NCI-H1694 treated with DMSO at 0.1 percent for 48 hours (cell line): ENCODE measurements at regions not wholly inside any gene's neighbourhood (a gene's known extent, or its start where the extent isn't known, plus 50 kb on each side); places are given as distances from the start of the nearest gene placed in this dataset.

ENCODE experiments used
- DNase-seq: peaks from one replicate; lab custom pipeline; 2025; lab: John Stamatoyannopoulos, UW

DNA sequence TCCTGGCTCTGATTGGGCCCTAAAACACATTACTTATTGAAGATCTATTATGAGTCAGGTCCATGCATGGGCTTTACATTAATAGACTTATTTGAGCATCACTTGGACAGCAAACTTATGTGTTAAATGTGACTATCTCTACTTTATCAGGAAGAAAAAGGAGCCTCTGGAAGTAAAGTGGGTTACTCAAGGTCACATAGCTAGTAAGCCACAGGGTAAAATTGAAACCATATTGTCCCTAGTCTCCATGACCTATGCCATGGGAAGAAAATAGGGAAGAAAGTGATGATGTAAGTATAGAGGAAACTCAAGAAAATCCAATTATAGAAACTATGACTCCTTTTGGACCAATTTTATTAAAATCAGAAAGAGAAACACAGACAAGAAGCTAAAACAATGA is 555.3 kb downstream of the NUF2 start:
- no peak for DNase-seq

GRCh38 chr1:163885510-163885909 is 563.8 kb downstream of the NUF2 start:
- DNase-seq, result no peak

DNA sequence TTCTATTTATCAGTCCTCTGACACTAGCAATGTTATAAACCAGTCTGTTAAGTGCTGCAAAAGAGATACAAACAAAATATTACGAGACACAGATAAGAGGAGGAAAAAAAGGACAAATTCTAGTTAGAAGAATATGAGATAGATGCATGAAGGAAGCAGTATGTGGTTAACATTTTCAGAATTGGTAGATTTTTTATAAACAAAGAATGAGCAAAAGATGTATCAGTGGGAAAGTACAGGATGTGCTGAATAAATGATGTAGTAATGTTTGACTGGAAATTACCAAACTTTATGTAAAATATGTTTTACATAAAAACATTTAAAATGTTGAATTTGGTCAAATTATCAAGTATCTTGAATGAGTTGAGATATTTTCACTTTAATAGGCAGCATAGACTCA is 574.2 kb downstream of the NUF2 start:
- no peak for DNase-seq

DNA sequence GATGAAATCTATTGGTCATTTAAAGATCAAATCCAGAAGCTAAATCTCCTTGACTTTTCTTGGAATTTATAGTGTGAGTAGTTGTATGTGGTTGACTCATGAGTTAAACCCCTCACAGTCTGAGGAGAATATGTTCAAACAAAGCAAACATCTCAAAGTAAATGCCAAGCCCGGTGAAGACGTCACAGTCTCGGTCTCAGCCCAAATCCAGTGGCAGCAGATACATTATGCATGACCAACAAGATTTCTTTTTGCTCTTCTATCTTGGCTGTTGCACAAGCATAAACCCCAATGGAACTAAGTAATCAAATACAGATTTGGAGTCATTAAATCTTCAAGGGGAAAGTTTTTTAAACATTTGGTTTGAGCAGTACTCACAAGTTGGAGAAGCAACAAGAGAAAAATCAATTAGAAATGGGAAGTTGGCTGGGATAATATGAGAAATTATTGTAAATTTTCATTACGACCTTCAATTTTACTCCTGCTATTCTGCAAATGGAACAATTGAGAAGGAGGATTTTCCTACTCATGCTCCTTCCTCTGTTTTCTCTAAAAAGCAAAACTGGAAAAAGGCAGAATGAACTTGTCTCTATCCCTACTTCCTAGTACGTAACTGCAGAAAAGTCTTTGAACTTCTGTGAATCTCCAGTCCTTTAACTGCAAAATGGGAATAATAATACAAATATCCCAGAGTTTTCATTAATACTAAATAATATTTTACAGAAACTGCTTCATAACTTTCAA is 575.8 kb downstream of the NUF2 start:
- DNase-seq, result no peak

- DNase-seq, result no peak
Observed at GRCh38 chr1:163906283-163906682, 584.5 kb downstream of the NUF2 start.

- no peak for DNase-seq
Observed at GRCh38 chr1:163912170-163912884, 590.6 kb downstream of the NUF2 start.

DNA sequence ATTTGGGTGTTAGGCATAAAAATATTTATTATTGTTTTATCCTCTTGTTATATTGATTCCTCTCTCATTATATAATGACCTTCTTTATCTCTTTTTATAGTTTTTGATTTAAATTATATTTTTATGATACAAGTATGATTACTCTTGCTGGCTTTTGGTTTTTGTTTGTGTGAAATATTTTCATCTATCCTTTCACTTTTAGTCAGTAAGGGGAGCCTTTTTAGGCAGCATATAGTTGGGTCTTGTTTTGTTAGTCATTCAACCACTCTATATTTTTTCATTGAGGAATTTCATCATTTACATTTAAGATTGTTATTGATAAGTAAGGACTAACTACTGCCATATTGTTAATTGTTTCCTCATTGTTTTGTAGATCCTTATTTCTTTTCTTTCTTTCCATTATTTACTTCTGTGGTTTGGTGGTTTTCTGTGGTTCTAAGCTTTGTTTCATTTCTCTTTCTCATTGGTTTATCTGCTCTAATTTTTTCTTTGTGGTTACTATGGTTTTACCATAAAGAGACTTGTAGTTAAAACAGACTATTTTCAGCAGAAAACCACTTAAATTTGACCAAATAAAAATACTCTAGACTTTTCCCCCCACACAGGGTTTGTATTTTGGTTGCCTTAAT is 593.1 kb downstream of the NUF2 start:
- no peak for DNase-seq

DNA sequence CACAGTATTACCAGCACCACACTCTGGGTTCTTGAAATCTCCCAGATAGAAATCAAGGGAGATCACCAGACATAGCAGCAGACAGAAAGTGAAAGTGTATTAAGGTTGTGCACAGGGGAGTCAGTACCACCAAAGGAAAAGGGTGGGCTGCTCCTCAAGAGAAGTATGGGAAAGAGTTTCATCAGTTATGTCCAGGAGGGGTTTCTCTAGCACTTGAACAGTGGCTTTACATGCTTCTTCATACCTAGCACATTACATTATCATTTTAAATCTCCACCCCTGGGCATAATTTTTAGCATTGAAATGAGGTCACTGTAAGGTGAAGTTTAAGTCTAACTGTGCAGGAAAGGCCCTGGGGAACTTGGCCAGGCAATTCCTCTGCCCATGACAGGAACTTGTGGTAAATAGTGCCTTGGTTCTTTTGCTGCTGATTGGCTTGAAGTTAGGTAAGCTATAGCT is 601.0 kb downstream of the NUF2 start:
- DNase-seq, result no peak

DNA sequence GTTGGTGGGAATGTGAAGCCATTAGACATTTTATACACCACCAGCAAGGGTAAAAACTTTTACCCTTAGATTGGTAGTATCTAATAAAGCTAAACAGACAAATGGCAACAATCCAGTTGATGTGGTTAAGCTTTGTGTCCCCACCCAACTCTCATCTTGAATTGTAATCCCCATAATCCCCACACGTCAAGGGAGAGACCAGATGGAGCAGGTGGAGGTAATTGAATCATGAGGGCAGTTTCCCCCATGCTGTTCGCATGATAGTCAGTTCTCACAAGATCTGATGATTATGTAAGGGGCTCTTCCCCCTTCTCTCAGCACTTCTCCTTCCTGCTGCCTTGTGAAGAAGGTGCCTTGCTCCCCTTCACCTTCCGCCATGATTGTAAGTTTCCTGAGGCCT is 602.3 kb downstream of the NUF2 start:
- no peak for DNase-seq

DNA sequence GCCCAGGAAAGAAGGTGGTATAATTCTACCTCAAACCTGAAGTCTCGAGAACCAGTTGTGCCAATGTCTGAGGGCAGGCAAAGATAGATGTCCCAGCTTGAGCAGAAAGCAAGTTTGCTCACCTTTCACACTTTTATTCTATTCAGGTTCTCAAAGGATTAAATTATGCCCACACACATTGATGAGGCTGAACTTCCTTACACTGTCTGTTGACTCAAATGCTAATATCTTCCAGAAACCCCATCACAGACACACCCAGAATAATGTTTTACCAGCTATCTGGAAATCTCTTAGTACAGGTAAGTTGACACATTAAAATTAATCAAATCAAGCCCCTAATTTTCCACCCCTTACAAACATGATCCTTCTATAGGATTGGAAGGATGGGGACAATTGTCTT is 605.7 kb downstream of the NUF2 start:
- DNase-seq, result no peak

DNA sequence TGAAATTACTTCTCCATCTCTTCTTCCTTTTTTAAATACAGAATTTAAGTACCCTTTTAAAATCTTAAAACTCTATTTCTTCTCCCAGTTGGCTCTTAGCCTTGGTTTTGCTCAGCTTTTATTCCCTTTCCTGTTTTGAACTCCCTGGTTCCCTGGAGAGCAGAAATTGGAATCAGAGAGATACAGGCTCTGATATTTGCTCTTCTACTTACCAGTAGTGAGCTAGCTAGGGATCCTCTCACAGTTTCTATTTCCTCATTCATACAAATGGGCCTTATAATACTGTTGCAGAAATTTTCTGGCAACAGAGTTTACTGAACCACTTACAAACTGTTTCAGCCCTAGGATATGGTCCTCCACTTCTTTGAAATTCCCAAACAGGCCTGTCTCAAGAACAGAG is 606.3 kb downstream of the NUF2 start:
- DNase-seq, result no peak

DNA sequence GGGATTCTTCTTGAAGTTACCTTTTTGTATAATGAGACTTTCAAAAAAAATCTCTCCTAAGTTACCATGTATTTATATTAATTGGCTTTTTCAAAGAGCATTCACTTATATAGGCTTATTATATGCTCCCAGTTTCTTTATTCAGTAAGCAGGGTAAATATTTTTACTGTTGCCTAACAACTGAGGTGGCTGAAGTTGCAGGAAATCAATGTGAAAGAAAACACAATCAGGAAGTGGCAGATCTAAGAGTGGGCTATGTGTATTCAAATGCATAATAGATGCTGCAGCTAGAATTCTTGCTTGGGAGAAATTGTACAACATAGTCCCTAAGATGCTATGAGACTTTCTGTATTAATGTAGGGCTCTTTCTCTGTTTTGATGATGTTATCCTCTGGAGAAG is 606.9 kb downstream of the NUF2 start:
- DNase-seq, result no peak

DNA sequence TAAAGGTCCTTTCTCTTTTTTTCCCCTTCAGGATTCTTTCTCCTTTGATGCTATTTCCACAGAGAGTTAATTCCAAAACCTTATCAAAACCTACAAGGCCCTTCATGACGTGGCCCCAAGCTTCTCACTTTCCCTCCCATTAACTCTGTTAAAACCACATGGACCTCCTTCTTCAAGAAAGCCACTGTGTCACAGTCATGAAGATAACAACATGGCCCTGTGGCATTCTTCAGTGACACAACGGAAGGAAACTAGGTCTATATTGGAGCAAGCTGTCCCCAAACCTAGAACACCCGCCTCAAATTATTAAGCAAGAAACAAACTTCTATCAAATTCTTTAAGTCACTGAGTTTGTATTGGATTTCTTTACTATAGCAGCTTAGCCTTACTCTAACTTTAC is 611.1 kb downstream of the NUF2 start:
- DNase-seq, result no peak

GRCh38 chr1:163933437-163933836 is 611.7 kb downstream of the NUF2 start:
- DNase-seq, result no peak

DNA sequence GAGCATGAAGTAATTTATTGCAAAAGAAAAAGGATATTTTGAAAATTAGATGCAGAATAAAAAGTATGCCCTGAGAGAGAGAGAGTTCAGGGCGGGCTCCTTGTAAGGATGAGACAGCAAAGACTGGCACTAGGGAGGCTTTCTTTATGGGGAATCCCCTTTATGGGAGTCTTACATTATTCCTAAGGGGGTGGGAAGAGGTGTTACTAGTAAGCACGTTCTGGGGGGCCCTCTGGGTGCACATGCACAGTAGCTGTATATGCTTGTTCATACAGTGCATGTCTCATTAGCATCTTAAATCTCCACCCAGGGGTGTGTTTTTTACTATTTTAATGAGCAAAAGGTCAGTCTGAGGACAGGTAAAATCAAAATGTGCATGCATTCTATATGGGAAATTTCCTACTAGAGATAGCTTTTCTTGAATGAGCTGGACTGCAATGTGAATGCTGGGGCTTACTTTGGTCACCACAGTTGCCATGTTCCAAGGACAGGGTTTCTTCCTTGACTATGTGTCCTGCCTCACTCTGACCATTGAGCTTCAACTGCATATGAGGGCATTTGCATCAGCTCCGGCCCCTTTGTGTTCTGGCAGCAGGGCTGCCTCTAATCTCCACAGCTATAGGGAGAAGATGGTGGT is 614.1 kb downstream of the NUF2 start:
- no peak for DNase-seq

- no peak for DNase-seq
Observed at GRCh38 chr1:163959622-163960021, 599.4 kb upstream of the PBX1 start.

DNA sequence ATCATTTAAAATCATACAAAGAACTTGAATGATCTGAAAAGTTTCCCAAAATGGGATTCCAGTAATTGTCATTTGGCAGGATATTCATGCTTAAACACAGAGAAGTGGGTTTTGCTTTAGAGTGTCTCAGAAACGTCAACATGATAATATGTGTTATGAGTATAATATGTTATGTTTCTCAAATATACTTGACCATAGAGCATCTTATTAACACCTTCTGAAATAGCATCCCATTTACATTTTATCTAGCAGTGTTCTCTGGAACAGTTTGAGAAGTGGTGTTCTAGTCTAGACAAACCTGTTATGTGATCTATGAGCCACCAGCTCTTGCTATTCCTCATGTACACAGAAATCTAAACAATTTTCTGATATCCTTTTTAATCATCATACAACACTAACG is 588.8 kb upstream of the PBX1 start:
- no peak for DNase-seq

DNA sequence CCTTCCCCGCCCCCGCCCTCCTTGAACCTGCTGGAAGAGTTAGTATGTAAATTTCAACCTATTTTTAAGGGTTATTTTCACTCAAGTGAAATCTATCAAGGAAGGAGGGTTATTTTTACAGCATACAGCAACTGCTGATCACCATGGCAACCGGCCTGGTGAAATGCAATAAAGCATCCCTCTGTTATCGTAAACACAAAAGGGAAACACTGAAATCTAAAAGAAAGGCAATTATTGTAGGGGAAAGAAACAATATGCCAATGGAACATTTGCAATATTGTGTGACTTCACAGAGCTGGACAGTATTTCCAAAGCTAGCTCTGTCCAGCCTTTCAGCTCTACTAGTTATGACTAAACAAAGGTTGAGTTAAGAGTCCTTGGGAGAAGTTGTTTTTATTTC is 588.3 kb upstream of the PBX1 start:
- DNase-seq, result no peak

- no peak for DNase-seq
Observed at GRCh38 chr1:163973586-163973985, 585.4 kb upstream of the PBX1 start.

DNA sequence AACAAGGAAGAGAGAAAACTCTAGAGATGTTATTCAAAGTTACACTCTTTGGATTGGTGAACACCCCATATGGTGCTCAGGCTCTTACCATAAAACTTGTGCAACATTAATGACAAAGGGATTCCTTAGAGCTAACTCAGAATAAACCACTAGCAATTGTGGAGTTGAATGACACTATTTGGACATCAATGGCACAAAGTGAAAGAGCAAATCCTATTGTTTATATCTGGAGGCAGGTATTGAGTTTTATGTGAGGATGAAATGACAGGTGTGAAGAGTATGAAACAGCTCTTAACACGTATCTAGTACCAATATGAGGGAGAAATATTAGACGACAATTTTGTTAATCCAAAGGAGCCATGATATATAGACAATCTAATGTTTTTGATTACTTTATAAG is 584.9 kb upstream of the PBX1 start:
- DNase-seq, result no peak

DNA sequence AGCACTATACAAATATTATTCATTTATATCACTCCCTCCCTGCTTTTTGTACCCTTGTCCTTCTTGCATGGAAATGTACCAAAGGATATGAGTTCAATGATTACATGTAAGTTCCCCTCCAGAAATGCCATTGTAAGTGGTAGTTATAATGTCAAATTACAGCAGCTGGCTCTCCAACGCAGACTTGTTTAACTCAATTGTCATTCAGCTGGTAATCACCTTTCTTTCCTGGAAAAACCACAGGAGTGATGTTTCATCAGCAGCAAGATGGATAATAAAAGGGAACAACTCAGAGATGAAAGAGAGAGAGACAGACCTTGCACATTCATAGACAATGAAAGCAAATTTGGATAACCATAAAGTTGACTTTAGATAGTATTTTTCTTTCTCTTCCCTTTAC is 578.6 kb upstream of the PBX1 start:
- no peak for DNase-seq

GRCh38 chr1:163981500-163982030 is 577.4 kb upstream of the PBX1 start:
- no peak for DNase-seq

GRCh38 chr1:163983097-163983496 is 575.9 kb upstream of the PBX1 start:
- no peak for DNase-seq
